Memory B cell (primary cell): ENCODE measurements at regions not wholly inside any gene's neighbourhood (a gene's known extent, or its start where the extent isn't known, plus 50 kb on each side); places are given as distances from the start of the nearest gene placed in this dataset.

ENCODE experiments used
- ATAC-seq: fragments of 150-1000 bp; cut with Tn5 transposase; 2 replicates; pipeline ENCODE4 v1.10.0; 2021; ENCODE audit warnings: low read depth, mild to moderate bottlenecking, moderate library complexity
- DNase-seq, 2 donors: peaks; one replicate each; pipeline ENCODE4 v3.0.0; 2022; ENCODE audit warnings: low spot score in 2 of 2
- H3K27ac Mint-ChIP-seq: one replicate; pipeline ENCODE4 v1.8.0; 2022; ENCODE audit warnings: mild to moderate bottlenecking, moderate library complexity, mixed read lengths
- H3K27me3 Mint-ChIP-seq: one replicate; pipeline ENCODE4 v1.8.0; 2022; ENCODE audit warnings: mixed read lengths
- H3K36me3 Mint-ChIP-seq: one replicate; pipeline ENCODE4 v1.8.0; 2022; ENCODE audit warnings: mild to moderate bottlenecking, mixed read lengths
- H3K4me1 Mint-ChIP-seq: one replicate; pipeline ENCODE4 v1.8.0; 2022; ENCODE audit warnings: mixed read lengths
- H3K4me3 Mint-ChIP-seq: one replicate; pipeline ENCODE4 v1.8.0; 2022; ENCODE audit warnings: mild to moderate bottlenecking, moderate library complexity, mixed read lengths
- H3K9me3 Mint-ChIP-seq: one replicate; pipeline ENCODE4 v1.8.0; 2022; ENCODE audit warnings: mixed read lengths

GRCh38 chr9:108166519-108166918 lies 677.0 kb upstream of the KLF4 start:
- no peaks in the 10 kb centered on the region for H3K36me3 Mint-ChIP-seq
- no peak for ATAC-seq
- H3K4me3 Mint-ChIP-seq: no peak overlapping the region
- peaks cover 5% of the 10 kb centered on the region for H3K27me3 Mint-ChIP-seq
- no peaks in the 10 kb centered on the region for H3K4me1 Mint-ChIP-seq
- H3K9me3 Mint-ChIP-seq: peaks cover 3% of the 10 kb centered on the region
- DNase-seq: no peak
- no peak overlapping the region for H3K27ac Mint-ChIP-seq

- Mint-ChIP-seq H3K4me1 (no peaks in the 10 kb centered on the region), H3K9me3 (peaks cover 3% of the 10 kb centered on the region), H3K36me3 (no peaks in the 10 kb centered on the region), H3K4me3 (no peak overlapping the region), H3K27ac (no peak overlapping the region), H3K27me3 (peaks cover 5% of the 10 kb centered on the region)
- DNase-seq (no peak), ATAC-seq (no peak)
These were observed 673.9 kb upstream of the KLF4 start for GRCh38 chr9:108163321-108164005.

GRCh38 chr9:108162664-108163063 lies 673.1 kb upstream of the KLF4 start:
- Mint-ChIP-seq H3K36me3 (no peaks in the 10 kb centered on the region), H3K27ac (no peak overlapping the region), H3K4me1 (no peaks in the 10 kb centered on the region), H3K4me3 (no peak overlapping the region), H3K9me3 (peaks cover 3% of the 10 kb centered on the region), H3K27me3 (peaks cover 5% of the 10 kb centered on the region)
- DNase-seq (no peak), ATAC-seq (no peak)

- DNase-seq: no peak
- Mint-ChIP-seq H3K27ac (no peak overlapping the region), H3K4me3 (no peak overlapping the region), H3K9me3 (peaks cover 3% of the 10 kb centered on the region), H3K36me3 (no peaks in the 10 kb centered on the region), H3K27me3 (peaks cover 6% of the 10 kb centered on the region), H3K4me1 (no peaks in the 10 kb centered on the region)
- ATAC-seq: no peak
These were observed 671.9 kb upstream of the KLF4 start for GRCh38 chr9:108161503-108161902.

GRCh38 chr9:108160706-108161355 lies 671.3 kb upstream of the KLF4 start:
- no peak overlapping the region for H3K27ac Mint-ChIP-seq
- no peaks in the 10 kb centered on the region for H3K36me3 Mint-ChIP-seq
- no peak overlapping the region for H3K4me3 Mint-ChIP-seq
- no peak for ATAC-seq
- DNase-seq: no peak
- H3K9me3 Mint-ChIP-seq: no peaks in the 10 kb centered on the region
- H3K27me3 Mint-ChIP-seq: peaks cover 7% of the 10 kb centered on the region
- no peaks in the 10 kb centered on the region for H3K4me1 Mint-ChIP-seq

GRCh38 chr9:108160039-108160438 lies 670.5 kb upstream of the KLF4 start:
- Mint-ChIP-seq H3K4me1 (no peaks in the 10 kb centered on the region), H3K9me3 (no peaks in the 10 kb centered on the region), H3K27ac (no peak overlapping the region), H3K36me3 (no peaks in the 10 kb centered on the region), H3K27me3 (peaks cover 5% of the 10 kb centered on the region), H3K4me3 (no peak overlapping the region)
- ATAC-seq: no peak
- DNase-seq: no peak

GRCh38 chr9:108158236-108158995 lies 668.8 kb upstream of the KLF4 start:
- no peak overlapping the region for H3K27ac Mint-ChIP-seq
- no peaks in the 10 kb centered on the region for H3K4me1 Mint-ChIP-seq
- no peak overlapping the region for H3K4me3 Mint-ChIP-seq
- H3K36me3 Mint-ChIP-seq: no peaks in the 10 kb centered on the region
- DNase-seq: no peak
- no peaks in the 10 kb centered on the region for H3K9me3 Mint-ChIP-seq
- peaks cover 2% of the 10 kb centered on the region for H3K27me3 Mint-ChIP-seq
- no peak for ATAC-seq

- no peaks in the 10 kb centered on the region for H3K9me3 Mint-ChIP-seq
These were observed 666.9 kb upstream of the KLF4 start for GRCh38 chr9:108156270-108156998.

GRCh38 chr9:108153416-108153815 lies 663.8 kb upstream of the KLF4 start:
- H3K27ac Mint-ChIP-seq: no peak overlapping the region
- no peaks in the 10 kb centered on the region for H3K4me1 Mint-ChIP-seq
- no peaks in the 10 kb centered on the region for H3K9me3 Mint-ChIP-seq
- DNase-seq: no peak
- no peaks in the 10 kb centered on the region for H3K36me3 Mint-ChIP-seq
- H3K4me3 Mint-ChIP-seq: no peak overlapping the region
- H3K27me3 Mint-ChIP-seq: peaks cover 2% of the 10 kb centered on the region
- no peak for ATAC-seq

More at GRCh38 chr9:108156270-108156998, 666.9 kb upstream of the KLF4 start:
- H3K27me3 Mint-ChIP-seq: peaks cover 2% of the 10 kb centered on the region
- H3K4me1 Mint-ChIP-seq: no peaks in the 10 kb centered on the region
- ATAC-seq (no peak), DNase-seq (no peak)
- H3K27ac Mint-ChIP-seq: peak overlapping the region; percentile 45
- no peaks in the 10 kb centered on the region for H3K36me3 Mint-ChIP-seq
- H3K4me3 Mint-ChIP-seq: no peak overlapping the region

GRCh38 chr9:108150736-108151586 lies 661.4 kb upstream of the KLF4 start:
- Mint-ChIP-seq H3K27ac (no peak overlapping the region), H3K4me3 (no peak overlapping the region), H3K36me3 (peaks cover 1% of the 10 kb centered on the region), H3K9me3 (peaks cover 3% of the 10 kb centered on the region), H3K4me1 (no peaks in the 10 kb centered on the region), H3K27me3 (peaks cover 4% of the 10 kb centered on the region)
- ATAC-seq: no peak
- no peak for DNase-seq

GRCh38 chr9:108149326-108149725 lies 659.8 kb upstream of the KLF4 start:
- Mint-ChIP-seq H3K4me1 (no peaks in the 10 kb centered on the region), H3K36me3 (peaks cover 1% of the 10 kb centered on the region), H3K27ac (no peak overlapping the region), H3K9me3 (peaks cover 5% of the 10 kb centered on the region), H3K4me3 (no peak overlapping the region), H3K27me3 (peaks cover 4% of the 10 kb centered on the region)
- DNase-seq (no peak), ATAC-seq (no peak)

- peaks cover 6% of the 10 kb centered on the region for H3K27me3 Mint-ChIP-seq
- no peak for ATAC-seq
- H3K4me3 Mint-ChIP-seq: no peak overlapping the region
- DNase-seq: no peak
- peaks cover 5% of the 10 kb centered on the region for H3K9me3 Mint-ChIP-seq
- peaks cover 1% of the 10 kb centered on the region for H3K36me3 Mint-ChIP-seq
- H3K4me1 Mint-ChIP-seq: no peaks in the 10 kb centered on the region
- no peak overlapping the region for H3K27ac Mint-ChIP-seq
These were observed 653.1 kb upstream of the KLF4 start for GRCh38 chr9:108142504-108143201.

- ATAC-seq (no peak), DNase-seq (no peak)
- H3K27me3 Mint-ChIP-seq: peaks cover 2% of the 10 kb centered on the region
- H3K9me3 Mint-ChIP-seq: peaks cover 4% of the 10 kb centered on the region
- H3K36me3 Mint-ChIP-seq: peaks cover 1% of the 10 kb centered on the region
- H3K4me1 Mint-ChIP-seq: no peaks in the 10 kb centered on the region
- H3K27ac Mint-ChIP-seq: no peak overlapping the region
- no peak overlapping the region for H3K4me3 Mint-ChIP-seq
These were observed 652.6 kb upstream of the KLF4 start for GRCh38 chr9:108142142-108142503.
